ENCODE measurements at regions not wholly inside any gene's neighbourhood (a gene's known extent, or its start where the extent isn't known, plus 50 kb on each side); places are given as distances from the start of the nearest gene placed in this dataset.

DNA sequence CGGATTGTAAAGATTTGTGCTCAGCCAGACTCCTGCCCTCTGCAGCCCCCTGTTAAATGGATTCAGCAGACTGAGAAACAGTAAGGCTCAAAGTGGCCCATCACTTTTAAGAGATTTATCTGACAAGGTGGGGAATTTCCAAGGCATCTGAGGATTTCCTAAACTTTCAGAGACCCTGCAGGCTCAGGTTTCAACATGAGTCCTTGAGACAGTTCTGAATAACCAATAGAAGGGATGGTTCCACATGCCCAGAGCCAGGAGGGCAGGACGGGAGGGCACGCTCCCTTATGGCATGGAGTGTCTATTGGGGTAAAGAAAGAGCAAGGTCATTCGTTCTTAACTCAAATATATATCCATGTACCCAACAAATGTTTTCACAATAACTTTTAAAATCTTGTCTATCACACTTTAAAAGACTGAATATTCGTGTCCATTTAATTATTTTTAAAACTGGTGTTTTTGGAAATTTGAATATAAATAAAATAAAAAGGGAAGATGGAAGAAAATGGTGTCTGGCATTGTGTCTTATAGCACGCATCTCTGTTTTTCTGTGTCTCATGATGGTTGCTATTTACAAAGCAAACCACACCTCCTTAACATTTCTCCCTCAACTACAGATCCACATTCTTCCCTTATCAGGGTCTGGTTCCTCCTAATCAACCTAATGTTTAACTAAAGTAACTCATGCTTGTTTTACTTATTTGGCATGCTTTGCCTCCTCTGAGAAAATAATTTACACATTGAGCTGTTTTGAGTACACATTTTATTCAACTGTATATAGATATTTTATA, 56.0 kb upstream of the DSG1 start:
- TF ChIP-seq POLR2A (IDR thresholded peaks at IDR 0.05; ENCODE audit: low read length) (no peak), GATA1 (IDR thresholded peaks at IDR 0.05; ENCODE audit: low read depth, low read length) (no peak)
- no peak for DNase-seq

DNA sequence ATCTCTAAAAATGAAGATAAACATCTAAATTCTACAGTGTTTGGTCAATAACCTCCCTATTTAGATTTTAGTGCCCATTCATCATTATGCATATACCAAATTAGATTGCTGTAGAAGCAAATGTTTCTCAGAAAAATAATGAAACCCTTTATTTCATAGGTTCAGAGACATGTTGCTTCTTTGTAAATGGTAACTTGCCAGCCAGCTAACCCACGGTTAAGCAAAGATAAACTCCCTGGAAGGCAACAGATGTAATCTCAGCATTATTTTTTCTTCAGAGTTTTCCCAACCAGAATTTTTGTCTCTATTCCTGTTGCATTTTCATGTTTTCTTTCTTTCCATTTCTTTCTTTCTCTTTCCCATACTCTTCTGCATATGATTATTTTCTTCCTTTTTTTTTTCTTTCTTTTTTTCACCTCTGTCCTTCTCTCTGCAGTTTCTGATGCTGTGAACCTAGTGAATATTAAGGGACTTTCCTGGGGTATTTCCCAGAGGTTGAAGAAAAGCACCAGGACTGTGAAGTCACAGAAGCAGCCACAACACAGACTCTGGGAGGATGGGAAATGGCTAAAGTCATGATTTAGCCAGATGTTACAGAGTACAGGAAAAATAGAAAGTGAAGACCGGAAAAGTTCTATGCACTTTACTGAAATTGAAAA, 50.0 kb upstream of the DSG1 start:
- DNase-seq: no peak
- TF ChIP-seq POLR2A (IDR thresholded peaks at IDR 0.05; ENCODE audit: low read length) (no peak), GATA1 (IDR thresholded peaks at IDR 0.05; ENCODE audit: low read depth, low read length) (no peak)
